CD4-positive, CD25-positive, alpha-beta regulatory T cell (primary cell): ENCODE measurements at regions not wholly inside any gene's neighbourhood (a gene's known extent, or its start where the extent isn't known, plus 50 kb on each side); places are given as distances from the start of the nearest gene placed in this dataset.

Experiments
- ATAC-seq, 2 donors: fragments of 150-1000 bp; cut with Tn5 transposase; one replicate each; pipeline ENCODE4 v1.10.0; 2021; ENCODE audit warnings: low read depth in 2 of 2, moderate number of reproducible peaks in 2 of 2, moderate library complexity in 1 of 2
- DNase-seq, 3 donors: peaks; one replicate each; pipeline versions ENCODE4 v3.0.0 to v3.0.0-alpha.2; 2012 to 2022; ENCODE audit warnings: mixed read lengths in 1 of 3
- H3K27ac ChIP-seq: one replicate; pipeline ENCODE4 v1.7.0; 2013; ENCODE audit warnings: mild to moderate bottlenecking, low read length; ENCODE audit not compliant: insufficient read depth, poor library complexity, severe bottlenecking
- H3K27me3 ChIP-seq: one replicate; pipeline ENCODE4 v1.7.0; 2013; ENCODE audit warnings: low read length; ENCODE audit not compliant: control insufficient read depth, insufficient read depth
- H3K36me3 ChIP-seq: one replicate; pipeline ENCODE4 v1.7.0; 2013; ENCODE audit warnings: mild to moderate bottlenecking, low read length, moderate library complexity; ENCODE audit not compliant: control insufficient read depth, insufficient read depth
- H3K4me1 ChIP-seq: 2 replicates; pipeline ENCODE4 v1.7.0; 2013; ENCODE audit warnings: mild to moderate bottlenecking, low read length; ENCODE audit not compliant: insufficient read depth, control insufficient read depth, poor library complexity, severe bottlenecking
- H3K4me3 ChIP-seq: one replicate; pipeline ENCODE4 v1.7.0; 2013; ENCODE audit warnings: low read depth, mild to moderate bottlenecking, low read length, moderate library complexity
- H3K9me3 ChIP-seq, 2 experiments: 1 replicate in 1 of 2; 2 replicates in 1 of 2; pipeline ENCODE4 v1.7.0; 2013; ENCODE audit warnings: low read length in 2 of 2, mild to moderate bottlenecking in 1 of 2, moderate library complexity in 1 of 2; ENCODE audit not compliant: control insufficient read depth in 2 of 2
- H3K27ac Mint-ChIP-seq, 3 donors: one replicate each; pipeline ENCODE4 v1.8.0; 2020 to 2022; ENCODE audit warnings: mild to moderate bottlenecking in 3 of 3, mixed read lengths in 3 of 3, moderate library complexity in 2 of 3
- H3K27me3 Mint-ChIP-seq: one replicate; pipeline ENCODE4 v1.8.0; 2022; ENCODE audit warnings: mild to moderate bottlenecking, mixed read lengths
- H3K36me3 Mint-ChIP-seq: one replicate; pipeline ENCODE4 v1.8.0; 2020; ENCODE audit warnings: mixed read lengths
- H3K4me1 Mint-ChIP-seq, 4 donors: one replicate each; pipeline ENCODE4 v1.8.0; 2020 to 2022; ENCODE audit warnings: mixed read lengths in 4 of 4, mild to moderate bottlenecking in 1 of 4
- H3K4me3 Mint-ChIP-seq, 4 donors: one replicate each; pipeline ENCODE4 v1.8.0; 2020 to 2022; ENCODE audit warnings: mild to moderate bottlenecking in 4 of 4, mixed read lengths in 4 of 4, moderate library complexity in 3 of 4
- H3K9me3 Mint-ChIP-seq, 7 donors: one replicate each; pipeline ENCODE4 v1.8.0; 2020 to 2022; ENCODE audit warnings: mixed read lengths in 7 of 7, mild to moderate bottlenecking in 3 of 7, moderate library complexity in 2 of 7

- no peak overlapping the region for H3K27ac Mint-ChIP-seq
- no peaks in the 10 kb centered on the region for H3K27me3 ChIP-seq
- no peak overlapping the region for H3K4me3 ChIP-seq
- no peak overlapping the region for H3K4me3 Mint-ChIP-seq
- DNase-seq (no peak), ATAC-seq (no peak)
- H3K4me1 ChIP-seq, result peaks cover 14% of the 10 kb centered on the region
- H3K9me3 ChIP-seq, result peaks cover 0 to 9% of the 10 kb centered on the region in 2 experiments
- H3K36me3 ChIP-seq, result no peaks in the 10 kb centered on the region
- no peak overlapping the region for H3K27ac ChIP-seq
- peaks cover 15 to 26% (median 20%) of the 10 kb centered on the region in 4 donors for H3K4me1 Mint-ChIP-seq
- H3K36me3 Mint-ChIP-seq, result peaks cover 4% of the 10 kb centered on the region
- H3K27me3 Mint-ChIP-seq, result no peaks in the 10 kb centered on the region
- peaks cover 0 to 8% (median 1%) of the 10 kb centered on the region in 7 donors for H3K9me3 Mint-ChIP-seq
These were observed 212.3 kb upstream of the MKLN1 start for GRCh38 chr7:131115340-131115739.

DNA sequence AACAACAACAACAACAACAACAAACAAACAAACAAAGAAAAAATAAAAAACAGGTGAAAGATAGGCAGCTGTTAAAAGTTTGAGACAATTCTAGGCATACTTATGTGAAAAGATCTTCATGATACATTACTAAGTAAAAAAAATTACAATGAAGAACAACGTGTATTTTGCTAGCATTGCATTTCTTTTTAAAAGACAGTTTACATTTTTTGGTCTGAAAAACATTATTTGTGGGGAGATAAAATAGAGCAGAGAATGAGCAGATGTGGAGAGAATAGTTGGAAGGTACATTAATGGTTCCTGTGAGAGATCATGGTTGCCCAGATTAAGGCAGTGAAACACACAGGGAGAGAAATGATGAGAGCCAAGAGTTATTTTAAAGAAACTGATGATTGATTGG is 210.2 kb upstream of the MKLN1 start:
- Mint-ChIP-seq H3K27ac (no peak overlapping the region), H3K36me3 (peaks cover 4% of the 10 kb centered on the region), H3K27me3 (no peaks in the 10 kb centered on the region), H3K4me1 (peaks cover 1 to 12% (median 9%) of the 10 kb centered on the region in 4 donors), H3K9me3 (peaks cover 0 to 9% (median 5%) of the 10 kb centered on the region in 7 donors), H3K4me3 (no peak overlapping the region)
- no peaks in the 10 kb centered on the region for H3K36me3 ChIP-seq
- no peaks in the 10 kb centered on the region for H3K4me1 ChIP-seq
- H3K27me3 ChIP-seq, result no peaks in the 10 kb centered on the region
- no peak overlapping the region for H3K4me3 ChIP-seq
- ATAC-seq, result no peak
- H3K9me3 ChIP-seq, result peaks cover 0 to 9% of the 10 kb centered on the region in 2 experiments
- H3K27ac ChIP-seq, result no peak overlapping the region
- DNase-seq, result no peak

DNA sequence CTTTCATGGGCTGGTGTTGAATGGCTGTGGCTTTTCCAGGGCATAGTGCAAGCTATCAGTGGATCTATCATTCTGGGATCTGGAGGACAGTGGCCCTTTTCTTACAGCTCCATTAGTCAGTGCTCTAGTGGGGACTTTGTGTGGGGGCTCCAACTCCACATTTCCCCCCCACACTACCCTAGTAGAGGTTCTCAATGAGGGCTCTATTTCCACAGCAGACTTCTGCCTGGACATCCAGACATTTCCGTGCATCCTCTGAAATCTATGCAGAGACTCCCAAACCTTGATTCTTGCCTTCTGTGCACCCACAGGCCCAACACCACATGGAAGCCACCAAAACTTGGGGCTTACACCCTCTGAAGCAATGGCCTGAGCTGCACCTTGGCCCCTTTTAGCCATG is 208.3 kb upstream of the MKLN1 start:
- H3K9me3 ChIP-seq, result peaks cover 0 to 9% of the 10 kb centered on the region in 2 experiments
- H3K36me3 ChIP-seq, result no peaks in the 10 kb centered on the region
- DNase-seq (no peak), ATAC-seq (no peak)
- Mint-ChIP-seq H3K9me3 (peaks cover 0 to 9% (median 4%) of the 10 kb centered on the region in 7 donors), H3K4me1 (peaks cover 0 to 7% (median 4%) of the 10 kb centered on the region in 4 donors), H3K27ac (no peak overlapping the region), H3K36me3 (peaks cover 4% of the 10 kb centered on the region), H3K27me3 (no peaks in the 10 kb centered on the region), H3K4me3 (no peak overlapping the region)
- H3K4me1 ChIP-seq, result no peaks in the 10 kb centered on the region
- no peak overlapping the region for H3K27ac ChIP-seq
- no peaks in the 10 kb centered on the region for H3K27me3 ChIP-seq
- H3K4me3 ChIP-seq, result no peak overlapping the region

DNA sequence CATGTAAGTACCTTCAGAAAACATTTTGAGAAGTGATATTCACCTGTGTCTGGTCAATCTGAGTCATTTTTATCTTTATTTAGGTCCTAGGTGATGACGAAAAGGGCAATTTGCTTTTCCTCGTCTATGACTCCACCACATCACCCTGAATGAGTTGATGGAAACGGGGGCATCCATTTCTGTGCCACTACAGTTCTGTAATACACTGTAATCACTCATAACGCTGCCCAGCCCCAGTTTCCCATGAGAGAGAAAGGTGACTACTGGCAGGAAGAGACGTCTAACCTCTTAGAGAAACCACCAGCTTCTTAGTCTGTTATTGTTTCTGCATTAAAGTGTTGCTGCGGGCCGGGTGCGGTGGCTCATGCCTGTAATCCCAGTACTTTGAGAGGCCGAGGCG is 205.3 kb upstream of the MKLN1 start:
- Mint-ChIP-seq H3K4me3 (no peak overlapping the region), H3K36me3 (peaks cover 4% of the 10 kb centered on the region), H3K9me3 (peaks cover 0 to 8% (median 4%) of the 10 kb centered on the region in 7 donors), H3K27me3 (no peaks in the 10 kb centered on the region), H3K4me1 (peaks cover 0 to 8% (median 4%) of the 10 kb centered on the region in 4 donors), H3K27ac (no peak overlapping the region)
- Histone ChIP-seq H3K4me1 (no peaks in the 10 kb centered on the region), H3K4me3 (no peak overlapping the region), H3K27ac (no peak overlapping the region), H3K36me3 (no peaks in the 10 kb centered on the region), H3K27me3 (no peaks in the 10 kb centered on the region), H3K9me3 (peaks cover 0 to 9% of the 10 kb centered on the region in 2 experiments)
- ATAC-seq (peak in 1 of 2 donors; percentile 37), DNase-seq (no peak)

DNA sequence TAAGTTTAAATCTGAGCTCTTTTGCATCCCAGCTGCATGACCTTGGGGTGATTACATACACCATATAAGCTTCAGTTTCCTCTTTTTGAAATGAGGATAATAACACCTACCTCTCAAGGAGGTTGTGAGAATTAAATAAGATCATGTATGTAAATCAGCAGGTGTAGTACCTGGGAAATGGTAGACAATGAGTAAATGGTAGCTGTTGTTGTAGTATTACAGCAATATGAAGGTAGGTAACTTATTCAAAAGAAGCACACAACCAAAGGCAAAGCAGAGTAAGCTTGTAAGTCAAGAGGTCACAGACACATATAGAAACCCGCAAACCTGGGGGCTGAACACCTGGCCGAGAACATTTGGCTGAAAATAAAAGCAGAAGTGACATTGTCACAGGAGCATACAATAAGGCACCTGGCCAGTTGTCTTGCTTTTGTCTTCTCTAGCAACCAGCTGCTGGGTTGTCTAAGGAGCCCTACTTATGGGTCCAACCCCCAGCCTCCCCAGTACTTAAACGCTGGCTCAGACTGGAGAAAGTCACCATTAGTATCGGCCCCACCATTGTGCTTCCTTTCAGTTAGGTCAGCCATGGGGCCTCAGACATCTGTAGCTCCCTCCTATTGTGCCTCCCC is 203.6 kb upstream of the MKLN1 start:
- Mint-ChIP-seq H3K4me3 (no peak overlapping the region), H3K4me1 (peaks cover 0 to 8% (median 2%) of the 10 kb centered on the region in 4 donors), H3K9me3 (peaks cover 0 to 4% (median 4%) of the 10 kb centered on the region in 7 donors), H3K27me3 (no peaks in the 10 kb centered on the region), H3K36me3 (no peaks in the 10 kb centered on the region), H3K27ac (no peak overlapping the region)
- Histone ChIP-seq H3K4me1 (no peaks in the 10 kb centered on the region), H3K4me3 (no peak overlapping the region), H3K36me3 (no peaks in the 10 kb centered on the region), H3K27me3 (no peaks in the 10 kb centered on the region), H3K9me3 (peaks cover 0 to 5% of the 10 kb centered on the region in 2 experiments), H3K27ac (no peak overlapping the region)
- DNase-seq (no peak), ATAC-seq (peak in 1 of 2 donors; percentile 28)

- H3K9me3 ChIP-seq, result no peaks in the 10 kb centered on the region
- Mint-ChIP-seq H3K4me1 (peaks cover 0 to 8% (median 2%) of the 10 kb centered on the region in 4 donors), H3K36me3 (no peaks in the 10 kb centered on the region), H3K4me3 (no peak overlapping the region), H3K9me3 (peaks cover 0 to 4% (median 0%) of the 10 kb centered on the region in 7 donors), H3K27me3 (no peaks in the 10 kb centered on the region), H3K27ac (peak overlapping the region in 1 of 3 donors; percentile 18)
- DNase-seq (no peak), ATAC-seq (no peak)
- no peaks in the 10 kb centered on the region for H3K27me3 ChIP-seq
- H3K4me1 ChIP-seq, result no peaks in the 10 kb centered on the region
- no peaks in the 10 kb centered on the region for H3K36me3 ChIP-seq
- no peak overlapping the region for H3K27ac ChIP-seq
- no peak overlapping the region for H3K4me3 ChIP-seq
These were observed 202.8 kb upstream of the MKLN1 start for GRCh38 chr7:131124867-131125266.

DNA sequence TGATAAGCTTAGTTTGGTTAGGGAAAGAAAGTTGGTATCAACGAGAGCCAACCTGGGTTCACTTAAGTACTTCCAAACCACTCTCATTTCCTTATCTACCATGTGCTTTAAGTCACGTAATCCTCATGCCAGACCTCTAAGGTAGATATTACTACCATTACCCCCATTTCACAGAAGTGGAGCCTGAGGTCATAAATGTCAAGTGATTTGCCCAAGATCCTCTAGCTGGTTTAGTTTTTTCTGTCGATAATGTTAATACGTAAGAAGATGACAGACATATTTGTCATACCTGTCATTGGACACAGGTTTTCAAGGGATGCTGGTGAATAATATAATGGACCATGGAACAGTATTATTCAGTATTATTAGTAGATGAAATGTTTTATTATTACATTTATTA is 197.4 kb upstream of the MKLN1 start:
- Histone ChIP-seq H3K27ac (no peak overlapping the region), H3K27me3 (no peaks in the 10 kb centered on the region), H3K4me3 (no peak overlapping the region), H3K36me3 (no peaks in the 10 kb centered on the region), H3K9me3 (no peaks in the 10 kb centered on the region), H3K4me1 (no peaks in the 10 kb centered on the region)
- H3K36me3 Mint-ChIP-seq, result no peaks in the 10 kb centered on the region
- H3K27ac Mint-ChIP-seq, result no peak overlapping the region
- H3K4me3 Mint-ChIP-seq, result no peak overlapping the region
- no peaks in the 10 kb centered on the region for H3K27me3 Mint-ChIP-seq
- H3K9me3 Mint-ChIP-seq, result no peaks in the 10 kb centered on the region
- no peaks in the 10 kb centered on the region for H3K4me1 Mint-ChIP-seq
- no peak for DNase-seq
- ATAC-seq, result no peak
